GM12865 (cell line): ENCODE measurements at regions not wholly inside any gene's neighbourhood (a gene's known extent, or its start where the extent isn't known, plus 50 kb on each side); places are given as distances from the start of the nearest gene placed in this dataset.

Experiments used
- DNase-seq: peaks from one replicate; pipeline ENCODE4 v3.0.0; 2010; ENCODE audit warnings: low read depth
- H3K4me3 ChIP-seq: 2 replicates; pipeline ENCODE4 v1.5.1; 2011; ENCODE audit warnings: mild to moderate bottlenecking, low read depth, low read length, control low read depth
- CTCF ChIP-seq: IDR thresholded peaks from 2 replicates; pipeline ENCODE4 v1.5.1; 2011; ENCODE audit warnings: low read length, control low read depth, low read depth, inconsistent platforms; ENCODE audit not compliant: insufficient read depth; ENCODE audit errors: missing control alignments

- no peak for TF ChIP-seq CTCF
Measured at GRCh38 chr9:110103257-110103656, 104.7 kb downstream of the C9orf152 start.

GRCh38 chr9:110104261-110104809 lies 103.6 kb downstream of the C9orf152 start:
- no peak for TF ChIP-seq CTCF
- DNase-seq: peak; percentile 20
- H3K4me3 ChIP-seq: no peak overlapping the region

More at GRCh38 chr9:110103257-110103656, 104.7 kb downstream of the C9orf152 start:
- DNase-seq: no peak
- no peak overlapping the region for H3K4me3 ChIP-seq

- TF ChIP-seq CTCF: no peak
- no peak overlapping the region for H3K4me3 ChIP-seq
- DNase-seq: no peak
Measured at GRCh38 chr9:110105107-110105506, 102.9 kb downstream of the C9orf152 start.

GRCh38 chr9:110106661-110107060 lies 101.3 kb downstream of the C9orf152 start:
- no peak for TF ChIP-seq CTCF
- no peak for DNase-seq
- no peak overlapping the region for H3K4me3 ChIP-seq

- DNase-seq: no peak
- H3K4me3 ChIP-seq: no peak overlapping the region
- no peak for TF ChIP-seq CTCF
Measured at GRCh38 chr9:110109333-110110092, 98.4 kb downstream of the C9orf152 start.

GRCh38 chr9:110110154-110110553 lies 97.8 kb downstream of the C9orf152 start:
- H3K4me3 ChIP-seq: no peak overlapping the region
- no peak for TF ChIP-seq CTCF
- peak; percentile 61 for DNase-seq
